Liver (tissue), 3 donors: ENCODE measurements at regions not wholly inside any gene's neighbourhood (a gene's known extent, or its start where the extent isn't known, plus 50 kb on each side); places are given as distances from the start of the nearest gene placed in this dataset.

Source experiments
- CTCF ChIP-seq: fragments of 150-350 bp; IDR thresholded peaks from 2 replicates; pipeline ENCODE4 v1.5.1; 2017; ENCODE audit warnings: improper control_type of control experiment, low read depth, low read length; ENCODE audit not compliant: missing input control
- EGR1 ChIP-seq, 2 donors: IDR thresholded peaks; 2 replicates each; pipeline ENCODE4 v1.6.1; 2016 to 2018; ENCODE audit warnings: antibody characterized with exemption in 2 of 2, low read depth in 2 of 2
- GABPA ChIP-seq, 2 donors: IDR thresholded peaks in 1 of 2; conservative IDR thresholded peaks in 1 of 2; 2 replicates each; pipeline ENCODE4 v1.6.1; 2016; ENCODE audit warnings: antibody characterized with exemption in 2 of 2, mild to moderate bottlenecking in 1 of 2, moderate library complexity in 1 of 2
- HNF4A ChIP-seq, 2 donors: conservative IDR thresholded peaks; 2 replicates each; pipeline ENCODE4 v1.6.1; 2016; ENCODE audit warnings: antibody characterized with exemption in 2 of 2, mild to moderate bottlenecking in 2 of 2
- MAX ChIP-seq: IDR thresholded peaks from 2 replicates; pipeline ENCODE4 v1.6.1; 2016; ENCODE audit warnings: antibody characterized with exemption
- RAD21 ChIP-seq, 2 donors: IDR thresholded peaks; 2 replicates each; pipeline ENCODE4 v1.6.1; 2016; ENCODE audit warnings: antibody characterized with exemption in 2 of 2, mild to moderate bottlenecking in 2 of 2
- SP1 ChIP-seq: IDR thresholded peaks from 2 replicates; pipeline ENCODE4 v1.6.1; 2018; ENCODE audit warnings: antibody characterized with exemption, mild to moderate bottlenecking
- ZBTB33 ChIP-seq: IDR thresholded peaks from 2 replicates; pipeline ENCODE4 v1.6.1; 2016; ENCODE audit warnings: antibody characterized with exemption
- donor health status: healthy.
- donor health status: healthy.

GRCh38 chr3:189118896-189119295, 52.9 kb upstream of the TPRG1 start:
- TF ChIP-seq CTCF = no peak
- TF ChIP-seq MAX = no peak
- TF ChIP-seq EGR1 (IDR thresholded peaks at IDR 0.05; ENCODE audit: low read depth in 2 of 2) = no peak
- no peak for TF ChIP-seq SP1
- TF ChIP-seq HNF4A (conservative IDR thresholded peaks at IDR 0.05) = no peak
- no peak for TF ChIP-seq ZBTB33
- no peak for TF ChIP-seq GABPA (IDR thresholded peaks at IDR 0.05 in 1 of 2, conservative IDR thresholded peaks at IDR 0.05 in 1 of 2)
- TF ChIP-seq RAD21 (IDR thresholded peaks at IDR 0.05) = no peak
